PC-9 (cell line): ENCODE measurements at regions not wholly inside any gene's neighbourhood (a gene's known extent, or its start where the extent isn't known, plus 50 kb on each side); places are given as distances from the start of the nearest gene placed in this dataset.

ENCODE experiments used
- CTCF ChIP-seq: fragments of 200-600 bp; sonication (generic); conservative IDR thresholded peaks from 2 replicates; pipeline ENCODE4 v1.6.1; 2017; ENCODE audit warnings: mixed run types, antibody characterized with exemption, mild to moderate bottlenecking, moderate library complexity
- EZH2 ChIP-seq: fragments of 200-600 bp; sonication (generic); IDR thresholded peaks from 2 replicates; pipeline ENCODE4 v1.8.0; 2017; ENCODE audit warnings: antibody characterized with exemption, low read depth

- TF ChIP-seq CTCF (no peak), EZH2 (no peak)
Measured at GRCh38 chr2:38218591-38218991, 142.6 kb upstream of the CYP1B1 start.
